B cell (primary cell): ENCODE measurements at regions not wholly inside any gene's neighbourhood (a gene's known extent, or its start where the extent isn't known, plus 50 kb on each side); places are given as distances from the start of the nearest gene placed in this dataset.

ENCODE experiments used
- ATAC-seq: fragments of 200-7000 bp; cut with Tn5 transposase; one replicate; pipeline ENCODE4 v1.10.0; 2021; ENCODE audit warnings: low read depth, mild to moderate bottlenecking, moderate number of reproducible peaks, moderate library complexity
- CTCF ChIA-PET: fragments of 350-600 bp; sonication (Branson Sonifier 250); formaldehyde crosslinking; loops from one replicate; lab custom pipeline; 2021; ENCODE audit warnings: antibody characterized with exemption, inconsistent platforms; lab: Charles Lee
- POLR2A ChIA-PET: fragments of 350-600 bp; sonication (Branson Sonifier 250); formaldehyde crosslinking; loops from one replicate; lab custom pipeline; 2021; ENCODE audit warnings: antibody characterized with exemption; lab: Charles Lee
- DNase-seq: peaks from one replicate; pipeline ENCODE4 v3.0.0; 2013
- H2AFZ ChIP-seq: 2 replicates; pipeline ENCODE4 v1.6.1; 2012; ENCODE audit warnings: mild to moderate bottlenecking, low read depth, low read length; ENCODE audit not compliant: insufficient read depth, poor library complexity, severe bottlenecking
- H3K27ac ChIP-seq, 2 donors: 1 replicate in 1 of 2; 2 replicates in 1 of 2; pipeline ENCODE4 v1.5.1; 2012 to 2013; ENCODE audit warnings: low read length in 2 of 2, mild to moderate bottlenecking in 2 of 2, moderate library complexity in 1 of 2
- H3K27me3 ChIP-seq, 4 experiments: fragments of 200-600 bp in 1 of 4; sonication (generic) in 1 of 4; replicated peaks in 1 of 4; 1 replicate in 2 of 4; 2 replicates in 2 of 4; pipeline versions ENCODE4 v1.6.1 to v1.7.0; 2013 to 2016; ENCODE audit warnings: low read length in 3 of 4, mild to moderate bottlenecking in 2 of 4, mixed read lengths in 1 of 4, moderate library complexity in 1 of 4; ENCODE audit not compliant: insufficient read depth in 4 of 4, control insufficient read depth in 3 of 4; ENCODE audit errors: control extremely low read depth in 1 of 4
- H3K36me3 ChIP-seq, 2 experiments: replicated peaks in 1 of 2; 1 replicate in 1 of 2; 2 replicates in 1 of 2; pipeline versions ENCODE4 v1.6.1 to v1.7.1; 2013; ENCODE audit warnings: low read length in 1 of 2; ENCODE audit not compliant: insufficient read depth in 2 of 2, control insufficient read depth in 1 of 2; ENCODE audit errors: control extremely low read depth in 1 of 2, extremely low read depth in 1 of 2
- H3K4me1 ChIP-seq, 2 donors: fragments of 200-600 bp in 1 of 2; sonication (generic) in 1 of 2; 1 replicate in 1 of 2; 2 replicates in 1 of 2; pipeline versions ENCODE4 v1.5.1 to v1.6.1; 2013 to 2017; ENCODE audit warnings: low read length in 2 of 2; ENCODE audit not compliant: control insufficient read depth in 2 of 2, insufficient read depth in 2 of 2
- H3K4me2 ChIP-seq: replicated peaks from 2 replicates; pipeline ENCODE3; 2012; ENCODE audit warnings: mild to moderate bottlenecking, low read depth, low read length; ENCODE audit not compliant: poor library complexity, severe bottlenecking
- H3K4me3 ChIP-seq, 5 experiments: fragments of 200-600 bp in 1 of 5; sonication (generic) in 1 of 5; 1 replicate in 3 of 5; 2 replicates in 2 of 5; pipeline versions ENCODE4 v1.5.1 to v1.7.0; 2011 to 2016; ENCODE audit warnings: low read length in 4 of 5, mild to moderate bottlenecking in 4 of 5, low read depth in 2 of 5, control low read depth in 1 of 5, moderate library complexity in 1 of 5; ENCODE audit not compliant: insufficient read depth in 1 of 5; ENCODE audit errors: control extremely low read depth in 1 of 5, extremely low read depth in 1 of 5
- H3K79me2 ChIP-seq: fragments of 200-600 bp; sonication (generic); one replicate; pipeline ENCODE4 v1.6.0; 2016; ENCODE audit warnings: low read length; ENCODE audit not compliant: control insufficient read depth, insufficient read depth
- H3K9ac ChIP-seq: fragments of 200-600 bp; sonication (generic); 2 replicates; pipeline ENCODE4 v1.6.1; 2017; ENCODE audit warnings: mild to moderate bottlenecking, low read length, moderate library complexity
- H3K9me3 ChIP-seq, 3 donors: one replicate each; pipeline versions ENCODE4 v1.6.1 to v1.7.1; 2013; ENCODE audit warnings: low read length in 2 of 3; ENCODE audit not compliant: control insufficient read depth in 2 of 3, insufficient read depth in 1 of 3; ENCODE audit errors: control extremely low read depth in 1 of 3
- H4K20me1 ChIP-seq: 2 replicates; pipeline ENCODE4 v1.6.0; 2012; ENCODE audit warnings: mild to moderate bottlenecking, low read length; ENCODE audit not compliant: insufficient read depth, control insufficient read depth, poor library complexity, severe bottlenecking
- H3K27ac Mint-ChIP-seq: one replicate; pipeline ENCODE4 v1.8.0; 2021; ENCODE audit warnings: mixed read lengths
- H3K27me3 Mint-ChIP-seq: one replicate; pipeline ENCODE4 v1.8.0; 2021; ENCODE audit warnings: mixed read lengths
- H3K4me1 Mint-ChIP-seq: one replicate; pipeline ENCODE4 v1.8.0; 2021; ENCODE audit warnings: mixed read lengths
- H3K4me3 Mint-ChIP-seq: one replicate; pipeline ENCODE4 v1.8.0; 2021; ENCODE audit warnings: mixed read lengths
- H3K9me3 Mint-ChIP-seq: one replicate; pipeline ENCODE4 v1.8.0; 2022; ENCODE audit warnings: mixed read lengths; ENCODE audit not compliant: insufficient read depth
- EZH2 ChIP-seq: IDR thresholded peaks from 2 replicates; pipeline ENCODE4 v1.6.1; 2012; ENCODE audit warnings: borderline replicate concordance, low read depth, mild to moderate bottlenecking, moderate library complexity, low read length; ENCODE audit not compliant: insufficient read depth, poor library complexity, severe bottlenecking
- intact Hi-C: fragments of 100-400 bp; cut with micrococcal nuclease; formaldehyde crosslinking; loops from one replicate; pipeline ENCODE4 v1.10.0; 2022
- TF ChIP-seq, protein P1 (sequence below): fragments of 200-600 bp; IDR thresholded peaks from one replicate; pipeline ENCODE4 v1.8.0; 2022; ENCODE audit warnings: antibody characterized with exemption, mild to moderate bottlenecking

DNA sequence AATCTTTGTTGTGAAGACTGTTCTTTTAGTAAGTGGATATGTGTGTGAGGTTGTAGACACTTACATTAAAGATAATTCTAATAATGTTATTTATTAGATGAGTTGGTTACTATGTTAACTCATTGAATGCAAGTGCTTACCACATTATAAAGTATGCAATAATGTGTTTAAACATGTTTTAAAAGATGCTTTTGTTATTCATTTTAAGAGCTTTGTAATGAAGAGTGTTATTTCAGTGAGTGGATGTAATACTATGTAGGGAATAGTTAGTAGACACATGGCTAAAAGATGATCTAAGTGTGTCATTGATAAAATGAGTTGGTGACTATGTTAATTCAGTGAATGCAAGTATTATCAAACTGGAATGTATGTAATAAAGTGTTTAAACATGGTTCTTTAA is 70.0 kb upstream of the VOPP1 start:
- Histone ChIP-seq H3K27ac (no peak overlapping the region), H3K4me2 (no peak overlapping the region), H3K4me3 (no peak overlapping the region), H3K27me3 (no peaks in the 10 kb centered on the region), H3K36me3 (no peaks in the 10 kb centered on the region), H3K9ac (no peak overlapping the region), H3K4me1 (peaks cover 5 to 7% of the 10 kb centered on the region in 2 donors), H3K79me2 (no peaks in the 10 kb centered on the region), H2AFZ (no peak overlapping the region), H4K20me1 (no peaks in the 10 kb centered on the region), H3K9me3 (no peaks in the 10 kb centered on the region)
- Mint-ChIP-seq H3K9me3 (peaks cover 2% of the 10 kb centered on the region), H3K4me1 (peaks cover 5% of the 10 kb centered on the region), H3K4me3 (no peak overlapping the region), H3K27ac (no peak overlapping the region), H3K27me3 (peaks cover 4% of the 10 kb centered on the region)
- no peak for DNase-seq
- ChIA-PET CTCF (interaction anchor here (0.8 to 8.5 kb wide), 6 partner anchors 109 to 433 kb away, joined by 3 to 121 read pairs (median 4); partner anchors contain the start of gene NIPSNAP2), POLR2A (interaction anchor here (0.6 kb wide), 1 partner anchor 99 kb away, joined by 3 read pairs; no protein-coding TSS in a partner anchor)
- intact Hi-C loops: no loop called here
- ATAC-seq: no peak
- TF ChIP-seq, protein P1, sequence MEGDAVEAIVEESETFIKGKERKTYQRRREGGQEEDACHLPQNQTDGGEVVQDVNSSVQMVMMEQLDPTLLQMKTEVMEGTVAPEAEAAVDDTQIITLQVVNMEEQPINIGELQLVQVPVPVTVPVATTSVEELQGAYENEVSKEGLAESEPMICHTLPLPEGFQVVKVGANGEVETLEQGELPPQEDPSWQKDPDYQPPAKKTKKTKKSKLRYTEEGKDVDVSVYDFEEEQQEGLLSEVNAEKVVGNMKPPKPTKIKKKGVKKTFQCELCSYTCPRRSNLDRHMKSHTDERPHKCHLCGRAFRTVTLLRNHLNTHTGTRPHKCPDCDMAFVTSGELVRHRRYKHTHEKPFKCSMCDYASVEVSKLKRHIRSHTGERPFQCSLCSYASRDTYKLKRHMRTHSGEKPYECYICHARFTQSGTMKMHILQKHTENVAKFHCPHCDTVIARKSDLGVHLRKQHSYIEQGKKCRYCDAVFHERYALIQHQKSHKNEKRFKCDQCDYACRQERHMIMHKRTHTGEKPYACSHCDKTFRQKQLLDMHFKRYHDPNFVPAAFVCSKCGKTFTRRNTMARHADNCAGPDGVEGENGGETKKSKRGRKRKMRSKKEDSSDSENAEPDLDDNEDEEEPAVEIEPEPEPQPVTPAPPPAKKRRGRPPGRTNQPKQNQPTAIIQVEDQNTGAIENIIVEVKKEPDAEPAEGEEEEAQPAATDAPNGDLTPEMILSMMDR: no peak
- TF ChIP-seq EZH2: no peak

DNA sequence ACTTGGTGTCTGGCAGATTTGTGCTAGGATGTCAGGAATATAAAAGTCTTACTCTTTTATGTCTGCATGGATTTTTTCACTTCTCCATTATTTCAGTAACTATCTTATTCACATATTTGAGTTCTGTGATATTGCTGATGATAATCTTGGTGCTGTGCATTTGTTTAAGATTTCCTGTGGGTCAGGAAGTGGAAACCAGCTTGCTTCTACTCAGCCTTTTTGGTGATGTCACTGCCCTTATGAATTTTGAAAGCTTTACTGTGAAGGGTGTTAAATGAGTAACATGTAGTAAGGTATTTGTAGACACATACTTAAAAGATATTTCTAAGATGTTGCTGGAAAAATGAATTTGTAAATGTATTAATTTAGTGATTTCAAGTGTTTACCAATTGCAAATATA is 69.5 kb upstream of the VOPP1 start:
- Histone ChIP-seq H3K36me3 (no peaks in the 10 kb centered on the region), H3K4me3 (no peak overlapping the region), H3K9me3 (no peaks in the 10 kb centered on the region), H3K4me1 (peaks cover 5 to 7% of the 10 kb centered on the region in 2 donors), H3K4me2 (peak overlapping the region; percentile 15), H3K9ac (no peak overlapping the region), H3K27me3 (no peaks in the 10 kb centered on the region), H4K20me1 (no peaks in the 10 kb centered on the region), H2AFZ (no peak overlapping the region), H3K79me2 (no peaks in the 10 kb centered on the region), H3K27ac (no peak overlapping the region)
- no peak for TF ChIP-seq EZH2
- TF ChIP-seq, protein P1: no peak
- Mint-ChIP-seq H3K4me1 (peaks cover 5% of the 10 kb centered on the region), H3K9me3 (peaks cover 2% of the 10 kb centered on the region), H3K27me3 (peaks cover 4% of the 10 kb centered on the region), H3K27ac (no peak overlapping the region), H3K4me3 (no peak overlapping the region)
- ChIA-PET POLR2A (interaction anchor here (0.6 kb wide), 1 partner anchor 98 kb away, joined by 3 read pairs; no protein-coding TSS in a partner anchor), CTCF (interaction anchor here (0.5 to 8.5 kb wide), 16 partner anchors 10 to 907 kb away, joined by 3 to 121 read pairs (median 4); partner anchors contain the start of gene NIPSNAP2)
- DNase-seq (no peak), ATAC-seq (no peak)
- intact Hi-C loops: no loop called here
